ENCODE measurements at regions not wholly inside any gene's neighbourhood (a gene's known extent, or its start where the extent isn't known, plus 50 kb on each side); places are given as distances from the start of the nearest gene placed in this dataset.

- DNase-seq (no peak), ATAC-seq (no peak)
- intact Hi-C loops (cut with micrococcal nuclease) = no loop called here
Measured at GRCh38 chr6:149173222-149173621, 144.3 kb upstream of the TAB2 start.

GRCh38 chr6:149174962-149175361 is 142.6 kb upstream of the TAB2 start:
- intact Hi-C loops (cut with micrococcal nuclease) = no loop called here
- ATAC-seq (no peak), DNase-seq (no peak)

- intact Hi-C loops (cut with micrococcal nuclease) = no loop called here
- ATAC-seq (no peak), DNase-seq (no peak)
Measured at GRCh38 chr6:149176971-149177667, 140.4 kb upstream of the TAB2 start.

- ATAC-seq (no peak), DNase-seq (no peak)
Measured at GRCh38 chr6:149179431-149179830, 138.1 kb upstream of the TAB2 start.

GRCh38 chr6:149181304-149181703 is 136.2 kb upstream of the TAB2 start:
- intact Hi-C loops (cut with micrococcal nuclease) = no loop called here
- DNase-seq (no peak), ATAC-seq (peak; percentile 18)

More at GRCh38 chr6:149179431-149179830, 138.1 kb upstream of the TAB2 start:
- intact Hi-C loops (cut with micrococcal nuclease) = no loop called here

GRCh38 chr6:149182262-149182661 is 135.2 kb upstream of the TAB2 start:
- peak; percentile 55 for ATAC-seq
- DNase-seq = no peak
- intact Hi-C loops (cut with micrococcal nuclease) = no loop called here

- intact Hi-C loops (cut with micrococcal nuclease) = no loop called here
- DNase-seq = no peak
- no peak for ATAC-seq
Measured at GRCh38 chr6:149184523-149184922, 133.0 kb upstream of the TAB2 start.

GRCh38 chr6:149185799-149186357 is 131.6 kb upstream of the TAB2 start:
- DNase-seq = no peak
- intact Hi-C loops (cut with micrococcal nuclease) = no loop called here
- no peak for ATAC-seq

GRCh38 chr6:149186873-149187272 is 130.6 kb upstream of the TAB2 start:
- ATAC-seq (no peak), DNase-seq (no peak)
- intact Hi-C loops (cut with micrococcal nuclease) = no loop called here

GRCh38 chr6:149190224-149190831 is 127.2 kb upstream of the TAB2 start:
- ATAC-seq (no peak), DNase-seq (peak; percentile 38)
- intact Hi-C loops (cut with micrococcal nuclease) = no loop called here

- intact Hi-C loops (cut with micrococcal nuclease) = no loop called here
- ATAC-seq = no peak
- no peak for DNase-seq
Measured at GRCh38 chr6:149194820-149195558, 122.5 kb upstream of the TAB2 start.

- DNase-seq (peak; percentile 32), ATAC-seq (peak; percentile 81)
- intact Hi-C loops (cut with micrococcal nuclease) = no loop called here
Measured at GRCh38 chr6:149196091-149196490, 121.4 kb upstream of the TAB2 start.

- DNase-seq (no peak), ATAC-seq (no peak)
- intact Hi-C loops (cut with micrococcal nuclease) = no loop called here
Measured at GRCh38 chr6:149197482-149197881, 120.0 kb upstream of the TAB2 start.

GRCh38 chr6:149198265-149198664 is 119.2 kb upstream of the TAB2 start:
- DNase-seq (no peak), ATAC-seq (no peak)
- intact Hi-C loops (cut with micrococcal nuclease) = no loop called here

- ATAC-seq (no peak), DNase-seq (no peak)
- intact Hi-C loops (cut with micrococcal nuclease) = no loop called here
Measured at GRCh38 chr6:149200282-149200945, 117.1 kb upstream of the TAB2 start.

- intact Hi-C loops (cut with micrococcal nuclease) = no loop called here
- no peak for ATAC-seq
Measured at GRCh38 chr6:149201068-149201655, 116.3 kb upstream of the TAB2 start.

GRCh38 chr6:149202100-149202499 is 115.4 kb upstream of the TAB2 start:
- DNase-seq = no peak
- ATAC-seq = no peak
- intact Hi-C loops (cut with micrococcal nuclease) = no loop called here

More at GRCh38 chr6:149201068-149201655, 116.3 kb upstream of the TAB2 start:
- no peak for DNase-seq

- DNase-seq (no peak), ATAC-seq (no peak)
- intact Hi-C loops (cut with micrococcal nuclease) = no loop called here
Measured at GRCh38 chr6:149202952-149203351, 114.6 kb upstream of the TAB2 start.

GRCh38 chr6:149203509-149203908 is 114.0 kb upstream of the TAB2 start:
- no peak for DNase-seq
- intact Hi-C loops (cut with micrococcal nuclease) = no loop called here
- ATAC-seq = no peak
